ENCODE measurements at regions not wholly inside any gene's neighbourhood (a gene's known extent, or its start where the extent isn't known, plus 50 kb on each side); places are given as distances from the start of the nearest gene placed in this dataset.

DNA sequence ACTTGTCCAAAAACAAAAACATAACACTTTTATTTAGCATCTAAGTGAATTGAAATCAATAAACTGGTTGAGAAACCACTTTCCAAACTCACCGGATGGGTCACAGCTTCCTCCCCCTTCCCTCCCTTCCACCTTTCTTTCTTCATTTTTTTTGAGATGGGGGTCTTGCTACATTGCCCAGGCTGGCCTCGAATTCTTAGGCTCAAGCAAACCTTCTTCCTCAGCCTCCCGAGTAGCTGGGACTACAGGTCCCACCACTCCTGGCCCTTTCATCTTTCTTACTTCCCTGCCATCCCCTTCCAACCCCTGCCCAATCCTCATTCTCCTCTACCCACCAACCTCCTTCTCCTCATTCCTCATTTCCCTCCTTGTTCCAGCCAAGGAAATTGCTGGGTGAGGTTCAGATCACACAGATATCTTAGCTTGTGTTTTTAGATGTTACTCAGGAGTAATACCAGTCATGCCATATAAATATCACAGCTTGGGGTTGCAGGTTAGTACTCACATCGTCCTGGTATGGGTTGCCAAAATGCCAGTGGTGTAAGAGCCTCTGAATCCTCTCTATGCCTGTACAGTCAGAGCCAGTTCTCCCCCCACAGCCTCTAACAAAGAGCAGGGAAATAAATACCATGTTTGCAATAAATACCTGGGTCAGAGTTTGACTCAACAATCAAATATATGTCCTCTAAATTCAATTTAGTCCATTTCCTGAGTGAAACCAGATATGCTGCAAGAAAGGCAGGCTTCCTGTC is 132.7 kb upstream of the NDUFV2 start:
- no peaks in the 10 kb centered on the region for H3K4me1 ChIP-seq (ENCODE audit: control insufficient read depth in 2 of 3, insufficient read depth in 2 of 3, low read depth in 1 of 3, low read length in 3 of 3)
- no peaks in the 10 kb centered on the region for H3K27me3 ChIP-seq (ENCODE audit: control insufficient read depth, insufficient read depth, low read length)
- H3K36me3 ChIP-seq (ENCODE audit: control insufficient read depth in 2 of 3, insufficient read depth in 3 of 3, low read length in 3 of 3) = no peaks in the 10 kb centered on the region
- no peaks in the 10 kb centered on the region for H3K9me3 ChIP-seq (ENCODE audit: control insufficient read depth in 2 of 3, insufficient read depth in 1 of 3, low read length in 3 of 3)
- intact Hi-C loops (cut with DNase I) = no loop called here
- no peak overlapping the region for H3K4me3 ChIP-seq (ENCODE audit: low read length in 3 of 3)
- TF ChIP-seq, protein P1, sequence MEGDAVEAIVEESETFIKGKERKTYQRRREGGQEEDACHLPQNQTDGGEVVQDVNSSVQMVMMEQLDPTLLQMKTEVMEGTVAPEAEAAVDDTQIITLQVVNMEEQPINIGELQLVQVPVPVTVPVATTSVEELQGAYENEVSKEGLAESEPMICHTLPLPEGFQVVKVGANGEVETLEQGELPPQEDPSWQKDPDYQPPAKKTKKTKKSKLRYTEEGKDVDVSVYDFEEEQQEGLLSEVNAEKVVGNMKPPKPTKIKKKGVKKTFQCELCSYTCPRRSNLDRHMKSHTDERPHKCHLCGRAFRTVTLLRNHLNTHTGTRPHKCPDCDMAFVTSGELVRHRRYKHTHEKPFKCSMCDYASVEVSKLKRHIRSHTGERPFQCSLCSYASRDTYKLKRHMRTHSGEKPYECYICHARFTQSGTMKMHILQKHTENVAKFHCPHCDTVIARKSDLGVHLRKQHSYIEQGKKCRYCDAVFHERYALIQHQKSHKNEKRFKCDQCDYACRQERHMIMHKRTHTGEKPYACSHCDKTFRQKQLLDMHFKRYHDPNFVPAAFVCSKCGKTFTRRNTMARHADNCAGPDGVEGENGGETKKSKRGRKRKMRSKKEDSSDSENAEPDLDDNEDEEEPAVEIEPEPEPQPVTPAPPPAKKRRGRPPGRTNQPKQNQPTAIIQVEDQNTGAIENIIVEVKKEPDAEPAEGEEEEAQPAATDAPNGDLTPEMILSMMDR (IDR thresholded peaks at IDR 0.05; ENCODE audit: borderline replicate concordance, extremely low read depth, insufficient read depth) = no peak
- no peak overlapping the region for H3K9ac ChIP-seq (ENCODE audit: low read length in 3 of 3)
- DNase-seq = no peak
- no peak for FAIRE-seq
- no peak overlapping the region for H3K27ac ChIP-seq (ENCODE audit: low read depth in 2 of 2, low read length in 2 of 2)

DNA sequence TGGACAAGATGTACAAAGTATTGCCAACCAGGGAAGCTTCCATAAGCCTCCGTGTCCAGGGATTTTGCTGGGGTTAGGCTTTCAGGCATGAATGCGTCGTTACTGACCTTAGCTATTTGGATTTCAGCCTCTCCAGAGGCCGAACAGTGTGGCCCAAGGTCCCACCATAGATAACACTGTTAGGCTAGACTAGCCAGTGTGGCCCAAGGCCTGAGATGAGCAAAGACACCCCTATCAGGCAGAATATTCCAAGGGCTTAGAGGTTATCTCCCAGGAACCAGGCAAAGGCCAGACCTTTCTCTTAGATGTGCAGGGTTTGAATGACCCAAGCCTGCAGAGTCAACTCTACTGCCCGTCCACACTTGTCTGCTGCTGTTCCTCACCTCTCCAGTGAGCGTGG is 131.7 kb upstream of the NDUFV2 start:
- FAIRE-seq (no peak), DNase-seq (no peak)
- no peak overlapping the region for H3K9ac ChIP-seq (ENCODE audit: low read length in 3 of 3)
- H3K27ac ChIP-seq (ENCODE audit: low read depth in 2 of 2, low read length in 2 of 2) = no peak overlapping the region
- no peaks in the 10 kb centered on the region for H3K36me3 ChIP-seq (ENCODE audit: control insufficient read depth in 2 of 3, insufficient read depth in 3 of 3, low read length in 3 of 3)
- TF ChIP-seq, protein P1 (IDR thresholded peaks at IDR 0.05; ENCODE audit: borderline replicate concordance, extremely low read depth, insufficient read depth) = no peak
- intact Hi-C loops (cut with DNase I) = no loop called here
- H3K4me3 ChIP-seq (ENCODE audit: low read length in 3 of 3) = no peak overlapping the region
- no peaks in the 10 kb centered on the region for H3K27me3 ChIP-seq (ENCODE audit: control insufficient read depth, insufficient read depth, low read length)
- no peaks in the 10 kb centered on the region for H3K4me1 ChIP-seq (ENCODE audit: control insufficient read depth in 2 of 3, insufficient read depth in 2 of 3, low read depth in 1 of 3, low read length in 3 of 3)
- H3K9me3 ChIP-seq (ENCODE audit: control insufficient read depth in 2 of 3, insufficient read depth in 1 of 3, low read length in 3 of 3) = no peaks in the 10 kb centered on the region

DNA sequence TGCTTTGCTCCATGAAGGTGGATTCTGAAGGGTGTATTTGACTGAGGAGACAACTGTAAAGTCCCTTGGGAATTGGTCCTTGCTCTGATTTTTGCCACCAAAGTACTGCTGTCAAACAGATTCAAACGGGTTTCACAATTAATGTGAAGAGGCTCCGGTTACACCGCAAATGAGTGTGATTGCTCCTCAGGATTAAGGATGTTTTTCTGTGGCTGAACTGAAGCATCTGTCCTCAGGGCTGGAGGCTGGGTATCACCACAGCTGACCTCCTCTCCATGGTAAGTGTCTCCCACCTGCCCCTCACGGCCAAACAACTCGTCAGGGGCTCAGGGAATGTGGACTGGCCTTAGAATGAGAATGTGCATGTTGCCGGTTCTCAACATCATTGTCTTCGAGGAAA is 130.4 kb upstream of the NDUFV2 start:
- FAIRE-seq (no peak), DNase-seq (no peak)
- no peak overlapping the region for H3K4me3 ChIP-seq (ENCODE audit: low read length in 3 of 3)
- TF ChIP-seq, protein P1 (IDR thresholded peaks at IDR 0.05; ENCODE audit: borderline replicate concordance, extremely low read depth, insufficient read depth) = no peak
- H3K9me3 ChIP-seq (ENCODE audit: control insufficient read depth in 2 of 3, insufficient read depth in 1 of 3, low read length in 3 of 3) = no peaks in the 10 kb centered on the region
- no peaks in the 10 kb centered on the region for H3K27me3 ChIP-seq (ENCODE audit: control insufficient read depth, insufficient read depth, low read length)
- intact Hi-C loops (cut with DNase I) = no loop called here
- no peak overlapping the region for H3K27ac ChIP-seq (ENCODE audit: low read depth in 2 of 2, low read length in 2 of 2)
- H3K9ac ChIP-seq (ENCODE audit: low read length in 3 of 3) = no peak overlapping the region
- H3K4me1 ChIP-seq (ENCODE audit: control insufficient read depth in 2 of 3, insufficient read depth in 2 of 3, low read depth in 1 of 3, low read length in 3 of 3) = no peaks in the 10 kb centered on the region
- no peaks in the 10 kb centered on the region for H3K36me3 ChIP-seq (ENCODE audit: control insufficient read depth in 2 of 3, insufficient read depth in 3 of 3, low read length in 3 of 3)

DNA sequence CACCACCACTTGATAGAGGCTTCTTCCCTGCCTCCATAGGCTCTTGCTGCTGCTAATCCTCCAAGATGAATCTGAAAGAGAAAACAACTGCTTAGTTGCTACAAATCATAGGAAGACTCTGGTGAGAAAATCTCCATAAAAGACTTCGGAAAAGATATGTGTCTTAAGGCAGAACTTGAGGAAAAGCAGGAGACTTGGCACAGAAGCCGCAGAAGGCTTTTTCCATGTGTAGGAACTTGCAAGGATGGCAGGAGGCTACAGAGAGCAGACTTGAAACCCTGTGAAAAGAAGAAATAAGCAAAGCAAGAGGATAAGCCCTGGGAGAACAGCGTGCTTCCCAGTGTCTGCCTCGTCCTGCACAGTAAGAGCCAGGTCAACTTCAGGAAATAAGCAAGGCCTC is 128.2 kb upstream of the NDUFV2 start:
- TF ChIP-seq, protein P1 (IDR thresholded peaks at IDR 0.05; ENCODE audit: borderline replicate concordance, extremely low read depth, insufficient read depth) = no peak
- H3K36me3 ChIP-seq (ENCODE audit: control insufficient read depth in 2 of 3, insufficient read depth in 3 of 3, low read length in 3 of 3) = no peaks in the 10 kb centered on the region
- DNase-seq = no peak
- H3K4me1 ChIP-seq (ENCODE audit: control insufficient read depth in 2 of 3, insufficient read depth in 2 of 3, low read depth in 1 of 3, low read length in 3 of 3) = no peaks in the 10 kb centered on the region
- H3K27me3 ChIP-seq (ENCODE audit: control insufficient read depth, insufficient read depth, low read length) = no peaks in the 10 kb centered on the region
- H3K27ac ChIP-seq (ENCODE audit: low read depth in 2 of 2, low read length in 2 of 2) = no peak overlapping the region
- no peak for FAIRE-seq
- no peak overlapping the region for H3K4me3 ChIP-seq (ENCODE audit: low read length in 3 of 3)
- no peak overlapping the region for H3K9ac ChIP-seq (ENCODE audit: low read length in 3 of 3)
- intact Hi-C loops (cut with DNase I) = no loop called here
- no peaks in the 10 kb centered on the region for H3K9me3 ChIP-seq (ENCODE audit: control insufficient read depth in 2 of 3, insufficient read depth in 1 of 3, low read length in 3 of 3)
